NCI-H2029 (cell line): ENCODE measurements at regions not wholly inside any gene's neighbourhood (a gene's known extent, or its start where the extent isn't known, plus 50 kb on each side); places are given as distances from the start of the nearest gene placed in this dataset.
A peak's percentile ranks its signal among the peaks of the same experiment; 100 is the strongest.
"Not testable (repeated sequence)": the region's sequence is repeated elsewhere in the genome, so short reads cannot be mapped to it uniquely, and the experiment has no call there.

Source experiments
- DNase-seq: peaks from one replicate; lab custom pipeline; 2025; lab: John Stamatoyannopoulos, UW

- peak; percentile 75 for DNase-seq
These were observed 59.2 kb downstream of the C9orf50 start for GRCh38 chr9:129561594-129562281.

- no peak for DNase-seq
These were observed 60.0 kb downstream of the C9orf50 start for GRCh38 chr9:129560881-129561306.

GRCh38 chr9:129559506-129559881 is 61.4 kb downstream of the C9orf50 start:
- DNase-seq, result no peak

GRCh38 chr9:129558551-129559505 is 62.1 kb downstream of the C9orf50 start:
- DNase-seq, result no peak

- DNase-seq, result no peak
These were observed 62.8 kb downstream of the C9orf50 start for GRCh38 chr9:129558063-129558550.

GRCh38 chr9:129557192-129558036 is 63.5 kb downstream of the C9orf50 start:
- DNase-seq, result no peak

- DNase-seq, result no peak
These were observed 64.3 kb downstream of the C9orf50 start for GRCh38 chr9:129556491-129557191.

GRCh38 chr9:129555512-129556215 is 65.2 kb downstream of the C9orf50 start:
- DNase-seq, result no peak

- no peak for DNase-seq
These were observed 66.3 kb downstream of the C9orf50 start for GRCh38 chr9:129554649-129555048.

- DNase-seq, result no peak
These were observed 67.6 kb downstream of the C9orf50 start for GRCh38 chr9:129553277-129553676.

- DNase-seq, result no peak
These were observed 68.8 kb downstream of the C9orf50 start for GRCh38 chr9:129552064-129552463.

- DNase-seq, result no peak
These were observed 69.4 kb downstream of the C9orf50 start for GRCh38 chr9:129551393-129551973.

GRCh38 chr9:129550977-129551376 is 69.9 kb downstream of the C9orf50 start:
- DNase-seq, result not testable (repeated sequence)

- peak; percentile 54 for DNase-seq
These were observed 70.6 kb downstream of the C9orf50 start for GRCh38 chr9:129550199-129550839.

- DNase-seq, result no peak
These were observed 71.2 kb downstream of the C9orf50 start for GRCh38 chr9:129549684-129550083.

- DNase-seq, result no peak
These were observed 71.8 kb downstream of the C9orf50 start for GRCh38 chr9:129549139-129549538.

GRCh38 chr9:129548571-129549135 is 72.2 kb downstream of the C9orf50 start:
- DNase-seq, result no peak

GRCh38 chr9:129547869-129548570 is 72.9 kb downstream of the C9orf50 start:
- no peak for DNase-seq

- DNase-seq, result no peak
These were observed 73.8 kb downstream of the C9orf50 start for GRCh38 chr9:129547063-129547462.
